MG63 (cell line): ENCODE measurements at regions not wholly inside any gene's neighbourhood (a gene's known extent, or its start where the extent isn't known, plus 50 kb on each side); places are given as distances from the start of the nearest gene placed in this dataset.
"Not testable (repeated sequence)": the region's sequence is repeated elsewhere in the genome, so short reads cannot be mapped to it uniquely, and the experiment has no call there.

Experiments
- DNase-seq: peaks from one replicate; pipeline ENCODE4 v3.0.0-alpha.2; 2020
- H3K27me3 ChIP-seq: fragments of 250-450 bp; sonication (Bioruptor Pico); 2 replicates; pipeline ENCODE4 v1.5.1; 2020; ENCODE audit warnings: mild to moderate bottlenecking, moderate library complexity
- H3K36me3 ChIP-seq: fragments of 250-450 bp; sonication (Bioruptor Pico); 2 replicates; pipeline ENCODE4 v1.5.1; 2020; ENCODE audit warnings: mild to moderate bottlenecking, moderate library complexity
- H3K4me3 ChIP-seq: fragments of 250-450 bp; sonication (Bioruptor Pico); 2 replicates; pipeline ENCODE4 v1.5.1; 2020; ENCODE audit warnings: mild to moderate bottlenecking, moderate library complexity
- H3K9me3 ChIP-seq: fragments of 250-450 bp; sonication (Bioruptor Pico); 2 replicates; pipeline ENCODE4 v1.5.1; 2020; ENCODE audit warnings: mild to moderate bottlenecking, moderate library complexity

- not testable (repeated sequence) for DNase-seq, H3K27me3 ChIP-seq, H3K4me3 ChIP-seq, H3K36me3 ChIP-seq, H3K9me3 ChIP-seq
Observed at GRCh38 chr3:40947022-40947421, 252.3 kb upstream of the CTNNB1 start.

GRCh38 chr3:40949347-40949746, 250.0 kb upstream of the CTNNB1 start:
- not testable (repeated sequence) for H3K4me3 ChIP-seq, DNase-seq, H3K9me3 ChIP-seq

DNA sequence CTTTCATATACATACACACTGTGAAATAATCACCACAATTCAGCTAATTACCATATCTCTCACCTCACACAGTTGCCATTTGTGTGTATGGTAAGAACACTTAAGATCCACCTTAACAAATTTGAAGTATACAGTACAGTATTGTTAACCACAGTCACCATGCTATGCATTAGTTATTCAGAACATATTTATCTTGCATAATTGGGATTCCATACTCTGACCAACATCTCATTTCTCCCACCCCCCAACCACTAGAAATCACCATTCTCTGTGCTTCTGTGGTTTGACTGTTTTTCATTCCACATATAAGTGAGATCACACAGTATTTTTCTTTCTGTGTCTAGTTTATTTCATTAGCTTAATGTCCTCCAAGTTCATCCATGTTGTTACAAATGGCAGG, 247.7 kb upstream of the CTNNB1 start:
- no peak overlapping the region for H3K4me3 ChIP-seq
- H3K9me3 ChIP-seq, result no peaks in the 10 kb centered on the region; the same call in 1 of the 2 replicates
- no peaks in the 10 kb centered on the region for H3K36me3 ChIP-seq
- DNase-seq, result no peak
- no peaks in the 10 kb centered on the region for H3K27me3 ChIP-seq

More at GRCh38 chr3:40949347-40949746, 250.0 kb upstream of the CTNNB1 start:
- H3K36me3 ChIP-seq, H3K27me3 ChIP-seq: not testable (repeated sequence)

GRCh38 chr3:40961104-40961857, 238.0 kb upstream of the CTNNB1 start:
- no peaks in the 10 kb centered on the region for H3K9me3 ChIP-seq
- no peak for DNase-seq

GRCh38 chr3:40962721-40963120, 236.6 kb upstream of the CTNNB1 start:
- H3K4me3 ChIP-seq, result no peak overlapping the region
- DNase-seq, result no peak
- H3K9me3 ChIP-seq, result no peaks in the 10 kb centered on the region
- H3K27me3 ChIP-seq, result no peaks in the 10 kb centered on the region
- no peaks in the 10 kb centered on the region for H3K36me3 ChIP-seq

More at GRCh38 chr3:40961104-40961857, 238.0 kb upstream of the CTNNB1 start:
- H3K36me3 ChIP-seq, result no peaks in the 10 kb centered on the region
- H3K4me3 ChIP-seq, result no peak overlapping the region
- no peaks in the 10 kb centered on the region for H3K27me3 ChIP-seq

DNA sequence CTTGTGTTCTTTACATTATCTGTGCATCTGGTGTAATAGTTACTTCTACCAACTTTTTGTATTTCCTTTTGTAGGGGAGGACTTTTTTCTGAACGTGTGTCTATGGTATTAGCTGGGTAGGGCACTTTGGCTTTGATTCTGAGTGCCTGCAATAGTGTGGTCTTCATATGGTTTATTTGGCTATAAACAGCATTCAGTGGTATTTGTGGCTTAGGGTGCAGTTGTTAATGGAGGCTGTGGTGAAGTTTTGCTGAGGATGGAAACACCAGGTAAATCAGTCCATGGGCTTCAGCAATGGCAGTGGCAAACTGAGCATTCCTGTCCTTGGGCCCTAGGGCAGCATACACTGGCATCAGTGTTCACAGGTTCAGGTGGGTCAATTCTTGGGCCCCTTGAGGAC, 230.6 kb upstream of the CTNNB1 start:
- Histone ChIP-seq H3K27me3 (no peaks in the 10 kb centered on the region), H3K36me3 (no peaks in the 10 kb centered on the region), H3K9me3 (no peaks in the 10 kb centered on the region), H3K4me3 (no peak overlapping the region)
- no peak for DNase-seq

DNA sequence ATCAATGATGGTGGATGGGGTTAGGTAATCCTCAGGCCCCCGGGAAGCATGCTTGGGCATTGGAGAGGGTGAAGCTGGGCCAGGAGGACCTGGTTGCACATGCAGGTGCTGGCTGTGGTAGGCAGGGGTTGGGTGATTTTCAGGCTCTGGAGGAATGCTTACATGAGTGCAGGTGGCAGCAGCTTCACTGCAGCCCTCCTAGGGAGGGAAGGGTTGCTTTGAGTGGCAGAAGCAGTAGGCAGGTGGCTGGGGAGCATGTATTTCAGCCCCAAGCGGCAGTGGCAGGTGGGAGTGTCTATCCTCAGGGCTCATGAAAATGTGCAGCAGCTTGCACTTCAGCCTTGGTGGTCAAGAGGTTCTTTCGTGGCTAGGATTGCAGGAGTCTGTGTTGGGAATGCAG, 230.0 kb upstream of the CTNNB1 start:
- DNase-seq, result no peak
- no peaks in the 10 kb centered on the region for H3K36me3 ChIP-seq
- no peaks in the 10 kb centered on the region for H3K27me3 ChIP-seq
- no peak overlapping the region for H3K4me3 ChIP-seq
- no peaks in the 10 kb centered on the region for H3K9me3 ChIP-seq

- Histone ChIP-seq H3K36me3 (no peaks in the 10 kb centered on the region), H3K4me3 (no peak overlapping the region), H3K9me3 (no peaks in the 10 kb centered on the region), H3K27me3 (no peaks in the 10 kb centered on the region)
- no peak for DNase-seq
Observed at GRCh38 chr3:40969756-40970466, 229.4 kb upstream of the CTNNB1 start.

DNA sequence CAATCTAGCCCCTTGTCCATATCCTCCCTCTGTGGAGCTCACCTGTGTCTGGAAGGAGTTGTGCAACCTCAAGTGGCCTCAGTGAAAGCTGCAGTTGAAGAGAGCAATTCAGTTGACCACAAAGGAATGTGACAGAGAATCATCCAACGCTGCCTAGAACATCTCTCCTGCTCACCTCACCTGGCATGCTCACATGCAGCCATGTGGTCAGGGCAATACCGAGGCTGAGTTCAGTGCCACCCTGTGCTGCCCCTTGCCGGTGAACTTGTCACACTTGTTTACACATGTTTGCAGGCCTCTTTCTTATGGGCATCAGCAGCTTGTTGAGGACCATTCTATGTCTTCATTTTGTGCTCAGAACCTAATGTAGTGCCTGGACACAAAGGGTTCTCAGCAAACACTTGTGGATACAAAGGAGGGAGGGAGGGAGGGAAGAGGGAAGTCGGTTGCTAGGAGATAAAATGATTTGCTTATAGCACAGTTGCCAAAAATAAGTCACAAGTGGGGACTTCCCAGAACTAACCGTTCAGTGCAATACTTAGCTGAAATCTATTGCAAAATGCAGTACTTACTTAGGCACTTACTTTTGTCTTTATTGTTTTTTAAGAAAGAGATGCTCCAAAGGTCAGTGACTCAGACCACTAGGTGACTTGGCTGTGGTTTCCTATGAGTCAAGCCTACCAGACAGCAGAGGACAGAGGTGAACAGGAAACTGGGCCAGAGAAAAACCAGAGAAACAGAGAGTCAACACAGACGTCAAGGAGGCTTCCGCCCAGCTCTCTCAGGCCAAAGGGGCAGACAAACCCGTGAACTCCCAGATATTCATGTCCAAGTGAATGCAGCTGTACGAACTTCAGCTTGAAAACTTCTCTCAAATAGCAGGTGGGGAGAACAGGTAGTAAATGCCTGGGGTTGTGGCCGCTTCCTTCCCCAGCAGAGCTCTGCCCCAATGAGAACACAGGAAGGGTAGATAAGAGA, 227.8 kb upstream of the CTNNB1 start:
- H3K4me3 ChIP-seq, result no peak overlapping the region
- DNase-seq, result peak; percentile 71
- no peaks in the 10 kb centered on the region for H3K36me3 ChIP-seq
- H3K9me3 ChIP-seq, result no peaks in the 10 kb centered on the region
- no peaks in the 10 kb centered on the region for H3K27me3 ChIP-seq

DNA sequence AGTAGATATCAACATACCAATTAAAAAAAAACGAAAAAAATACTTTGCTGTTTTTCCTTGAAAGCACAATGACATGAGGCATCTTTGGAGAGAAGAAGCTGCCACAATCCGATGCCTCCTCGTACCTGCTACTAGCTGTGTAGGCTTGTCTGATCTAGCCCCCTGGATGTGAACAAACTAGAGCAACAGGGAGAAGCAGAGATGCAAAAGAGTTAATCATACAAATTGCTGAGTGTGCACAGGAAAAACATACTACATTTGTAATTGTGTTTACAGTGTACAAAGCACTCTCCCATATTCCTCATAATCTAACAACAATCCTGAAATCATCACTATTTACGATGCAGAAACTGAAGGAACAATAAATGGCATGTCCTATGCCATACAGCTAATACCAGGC, 227.0 kb upstream of the CTNNB1 start:
- Histone ChIP-seq H3K9me3 (no peaks in the 10 kb centered on the region), H3K27me3 (no peaks in the 10 kb centered on the region), H3K36me3 (no peaks in the 10 kb centered on the region), H3K4me3 (no peak overlapping the region)
- no peak for DNase-seq

- DNase-seq, result no peak
- Histone ChIP-seq H3K36me3 (no peaks in the 10 kb centered on the region), H3K27me3 (no peaks in the 10 kb centered on the region), H3K4me3 (no peak overlapping the region), H3K9me3 (no peaks in the 10 kb centered on the region)
Observed at GRCh38 chr3:40973141-40973540, 226.2 kb upstream of the CTNNB1 start.

- no peak for DNase-seq
- Histone ChIP-seq H3K36me3 (no peaks in the 10 kb centered on the region), H3K4me3 (no peak overlapping the region)
Observed at GRCh38 chr3:40975711-40976121, 223.6 kb upstream of the CTNNB1 start.

GRCh38 chr3:40976241-40976640, 223.1 kb upstream of the CTNNB1 start:
- DNase-seq, result no peak
- no peaks in the 10 kb centered on the region for H3K9me3 ChIP-seq
- H3K4me3 ChIP-seq, result no peak overlapping the region
- H3K36me3 ChIP-seq, result no peaks in the 10 kb centered on the region
- H3K27me3 ChIP-seq, result no peaks in the 10 kb centered on the region

More at GRCh38 chr3:40975711-40976121, 223.6 kb upstream of the CTNNB1 start:
- no peaks in the 10 kb centered on the region for H3K27me3 ChIP-seq
- no peaks in the 10 kb centered on the region for H3K9me3 ChIP-seq

- H3K27me3 ChIP-seq, result no peaks in the 10 kb centered on the region
Observed at GRCh38 chr3:40978442-40978841, 220.9 kb upstream of the CTNNB1 start.

DNA sequence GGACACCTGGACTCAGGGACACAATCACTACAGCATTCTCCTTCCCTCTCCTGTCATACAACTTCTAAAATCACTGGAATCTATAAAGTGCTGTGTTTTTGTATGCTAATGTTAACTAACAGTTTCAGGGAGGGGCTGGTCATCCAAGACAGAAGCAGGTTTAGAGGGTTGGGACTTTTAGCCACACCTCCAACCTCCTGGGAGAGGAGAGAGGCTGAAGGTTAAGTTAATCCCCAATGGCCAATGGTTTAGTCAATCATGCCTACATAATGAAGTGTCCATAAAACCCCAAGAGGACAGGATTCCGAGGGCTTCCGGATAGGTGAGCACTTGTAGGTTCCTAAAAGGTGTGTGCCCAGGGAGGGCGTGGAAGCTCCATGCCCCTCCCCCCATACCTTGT, 219.3 kb upstream of the CTNNB1 start:
- H3K9me3 ChIP-seq, result no peaks in the 10 kb centered on the region
- DNase-seq, result no peak
- no peak overlapping the region for H3K4me3 ChIP-seq
- H3K27me3 ChIP-seq, result no peaks in the 10 kb centered on the region
- no peaks in the 10 kb centered on the region for H3K36me3 ChIP-seq

More at GRCh38 chr3:40978442-40978841, 220.9 kb upstream of the CTNNB1 start:
- no peak for DNase-seq
- no peaks in the 10 kb centered on the region for H3K36me3 ChIP-seq
- H3K9me3 ChIP-seq, result no peaks in the 10 kb centered on the region
- H3K4me3 ChIP-seq, result no peak overlapping the region

- Histone ChIP-seq H3K36me3 (no peaks in the 10 kb centered on the region), H3K4me3 (no peak overlapping the region), H3K27me3 (no peaks in the 10 kb centered on the region), H3K9me3 (no peaks in the 10 kb centered on the region)
- DNase-seq, result no peak
Observed at GRCh38 chr3:40980467-40980866, 218.8 kb upstream of the CTNNB1 start.

DNA sequence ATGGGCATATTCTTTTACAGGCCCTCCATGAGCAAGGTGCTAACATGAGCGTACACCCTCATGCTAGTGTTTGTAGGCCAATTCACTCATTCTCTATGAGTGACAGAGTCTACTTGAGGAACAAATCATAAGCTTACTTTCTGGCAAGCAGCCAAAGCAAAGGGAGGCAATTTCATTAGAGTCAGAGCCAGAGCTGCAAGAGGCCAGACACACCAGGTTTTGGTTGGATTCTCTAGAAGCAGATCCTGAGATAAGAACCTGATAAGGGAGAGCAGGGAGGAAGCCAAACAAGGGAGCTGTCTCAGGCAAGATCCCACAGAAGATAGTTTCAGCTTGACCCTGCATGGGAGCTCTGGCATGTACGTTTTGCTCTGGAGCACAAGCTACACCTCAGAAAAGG, 214.1 kb upstream of the CTNNB1 start:
- DNase-seq, result no peak
- Histone ChIP-seq H3K4me3 (no peak overlapping the region), H3K36me3 (no peaks in the 10 kb centered on the region), H3K9me3 (no peaks in the 10 kb centered on the region), H3K27me3 (no peaks in the 10 kb centered on the region)
